Astrocyte (in vitro differentiated cells and primary cell): ENCODE measurements at regions not wholly inside any gene's neighbourhood (a gene's known extent, or its start where the extent isn't known, plus 50 kb on each side); places are given as distances from the start of the nearest gene placed in this dataset.
"Not testable (repeated sequence)": the region's sequence is repeated elsewhere in the genome, so short reads cannot be mapped to it uniquely, and the experiment has no call there.

ENCODE experiments used
- DNase-seq: peaks from one replicate; pipeline ENCODE4 v3.0.0-alpha.2; 2010; ENCODE audit warnings: low read depth
- FAIRE-seq: peaks from 2 replicates; lab custom pipeline; 2011; peaks lifted over from hg19 to GRCh38; lab: Jason Lieb, UNC
- H2AFZ ChIP-seq: 2 replicates; pipeline ENCODE4 v1.6.0; 2012; ENCODE audit warnings: low read depth, low read length, inconsistent platforms
- H3K27ac ChIP-seq: 2 replicates; pipeline ENCODE4 v1.5.1; 2011; ENCODE audit warnings: low read depth, low read length, inconsistent platforms
- H3K27me3 ChIP-seq: 2 replicates; pipeline ENCODE4 v1.6.0; 2011; ENCODE audit warnings: low read length, inconsistent platforms; ENCODE audit not compliant: insufficient read depth
- H3K36me3 ChIP-seq: 2 replicates; pipeline ENCODE4 v1.5.1; 2011; ENCODE audit warnings: low read length, inconsistent platforms; ENCODE audit not compliant: insufficient read depth
- H3K4me1 ChIP-seq: 2 replicates; pipeline ENCODE4 v1.5.1; 2011; ENCODE audit warnings: low read length, inconsistent platforms; ENCODE audit not compliant: insufficient read depth
- H3K4me2 ChIP-seq: 2 replicates; pipeline ENCODE4 v1.6.0; 2012; ENCODE audit warnings: low read length, inconsistent platforms
- H3K4me3 ChIP-seq: 2 replicates; pipeline ENCODE4 v1.5.1; 2011; ENCODE audit warnings: low read depth, mild to moderate bottlenecking, low read length, inconsistent platforms; ENCODE audit not compliant: insufficient read depth
- H3K79me2 ChIP-seq: 2 replicates; pipeline ENCODE4 v1.6.0; 2012; ENCODE audit warnings: mild to moderate bottlenecking, low read length, inconsistent platforms; ENCODE audit not compliant: insufficient read depth
- H3K9ac ChIP-seq: 2 replicates; pipeline ENCODE4 v1.6.0; 2012; ENCODE audit warnings: mild to moderate bottlenecking, low read length, inconsistent platforms
- H3K9me3 ChIP-seq: 2 replicates; pipeline ENCODE4 v1.5.1; 2012; ENCODE audit warnings: low read depth, mild to moderate bottlenecking, low read length, inconsistent platforms; ENCODE audit not compliant: insufficient read depth
- H4K20me1 ChIP-seq: 2 replicates; pipeline ENCODE4 v1.6.0; 2012; ENCODE audit warnings: low read length, inconsistent platforms; ENCODE audit not compliant: insufficient read depth
- H3K27ac Mint-ChIP-seq: one replicate; pipeline ENCODE4 v1.8.0; 2021; ENCODE audit warnings: mild to moderate bottlenecking, mixed read lengths; ENCODE audit not compliant: unreplicated experiment
- H3K27me3 Mint-ChIP-seq: one replicate; pipeline ENCODE4 v1.8.0; 2021; ENCODE audit warnings: low read depth, mixed read lengths; ENCODE audit not compliant: unreplicated experiment
- H3K36me3 Mint-ChIP-seq: one replicate; pipeline ENCODE4 v1.8.0; 2021; ENCODE audit warnings: low read depth, mixed read lengths; ENCODE audit not compliant: unreplicated experiment
- H3K4me1 Mint-ChIP-seq: one replicate; pipeline ENCODE4 v1.8.0; 2021; ENCODE audit warnings: low read depth, mixed read lengths; ENCODE audit not compliant: unreplicated experiment
- H3K4me3 Mint-ChIP-seq: one replicate; pipeline ENCODE4 v1.8.0; 2021; ENCODE audit warnings: mild to moderate bottlenecking, moderate library complexity, mixed read lengths; ENCODE audit not compliant: unreplicated experiment
- H3K9me3 Mint-ChIP-seq: one replicate; pipeline ENCODE4 v1.8.0; 2021; ENCODE audit warnings: mild to moderate bottlenecking, mixed read lengths; ENCODE audit not compliant: unreplicated experiment
- EZH2 ChIP-seq: IDR thresholded peaks from 2 replicates; pipeline ENCODE4 v1.6.1; 2012; ENCODE audit warnings: mild to moderate bottlenecking, low read length, inconsistent platforms; ENCODE audit not compliant: insufficient read depth
- TF ChIP-seq, protein P1 (sequence below): IDR thresholded peaks from 2 replicates; pipeline ENCODE4 v1.5.1; 2011; ENCODE audit warnings: low read depth, mild to moderate bottlenecking, inconsistent platforms, low read length, moderate library complexity; ENCODE audit not compliant: insufficient read depth

DNA sequence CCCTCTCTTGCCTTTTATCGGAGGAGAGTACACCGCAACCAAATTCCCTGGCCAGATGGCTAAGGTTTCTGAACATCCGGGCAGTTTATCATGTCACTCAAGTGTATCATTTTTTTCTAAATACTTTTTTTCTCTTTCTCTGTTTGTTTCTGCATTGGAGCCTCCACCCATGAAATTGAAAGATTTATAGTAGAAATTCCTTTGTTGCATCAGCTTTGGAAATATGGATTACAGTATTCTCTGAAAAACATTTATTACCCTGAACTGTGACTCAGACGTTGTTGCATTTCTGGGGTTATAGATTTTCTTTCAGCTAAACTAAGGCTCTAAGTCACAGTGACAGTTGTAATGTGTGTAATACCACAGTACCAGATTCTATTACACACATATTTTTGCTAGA is 187.0 kb downstream of the SPTSSA start:
- Mint-ChIP-seq H3K27me3 (no peaks in the 10 kb centered on the region), H3K36me3 (no peaks in the 10 kb centered on the region), H3K4me1 (peaks cover 3% of the 10 kb centered on the region), H3K4me3 (no peak overlapping the region), H3K9me3 (no peaks in the 10 kb centered on the region), H3K27ac (no peak overlapping the region)
- Histone ChIP-seq H3K27ac (no peak overlapping the region), H3K4me3 (no peak overlapping the region), H3K9me3 (no peaks in the 10 kb centered on the region), H3K4me1 (no peaks in the 10 kb centered on the region), H3K4me2 (no peak overlapping the region), H3K9ac (no peak overlapping the region), H3K27me3 (no peaks in the 10 kb centered on the region), H2AFZ (no peak overlapping the region), H3K36me3 (no peaks in the 10 kb centered on the region), H4K20me1 (no peaks in the 10 kb centered on the region), H3K79me2 (no peaks in the 10 kb centered on the region)
- DNase-seq, result no peak
- TF ChIP-seq, protein P1, sequence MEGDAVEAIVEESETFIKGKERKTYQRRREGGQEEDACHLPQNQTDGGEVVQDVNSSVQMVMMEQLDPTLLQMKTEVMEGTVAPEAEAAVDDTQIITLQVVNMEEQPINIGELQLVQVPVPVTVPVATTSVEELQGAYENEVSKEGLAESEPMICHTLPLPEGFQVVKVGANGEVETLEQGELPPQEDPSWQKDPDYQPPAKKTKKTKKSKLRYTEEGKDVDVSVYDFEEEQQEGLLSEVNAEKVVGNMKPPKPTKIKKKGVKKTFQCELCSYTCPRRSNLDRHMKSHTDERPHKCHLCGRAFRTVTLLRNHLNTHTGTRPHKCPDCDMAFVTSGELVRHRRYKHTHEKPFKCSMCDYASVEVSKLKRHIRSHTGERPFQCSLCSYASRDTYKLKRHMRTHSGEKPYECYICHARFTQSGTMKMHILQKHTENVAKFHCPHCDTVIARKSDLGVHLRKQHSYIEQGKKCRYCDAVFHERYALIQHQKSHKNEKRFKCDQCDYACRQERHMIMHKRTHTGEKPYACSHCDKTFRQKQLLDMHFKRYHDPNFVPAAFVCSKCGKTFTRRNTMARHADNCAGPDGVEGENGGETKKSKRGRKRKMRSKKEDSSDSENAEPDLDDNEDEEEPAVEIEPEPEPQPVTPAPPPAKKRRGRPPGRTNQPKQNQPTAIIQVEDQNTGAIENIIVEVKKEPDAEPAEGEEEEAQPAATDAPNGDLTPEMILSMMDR, result no peak
- no peak for TF ChIP-seq EZH2
- FAIRE-seq, result no peak

DNA sequence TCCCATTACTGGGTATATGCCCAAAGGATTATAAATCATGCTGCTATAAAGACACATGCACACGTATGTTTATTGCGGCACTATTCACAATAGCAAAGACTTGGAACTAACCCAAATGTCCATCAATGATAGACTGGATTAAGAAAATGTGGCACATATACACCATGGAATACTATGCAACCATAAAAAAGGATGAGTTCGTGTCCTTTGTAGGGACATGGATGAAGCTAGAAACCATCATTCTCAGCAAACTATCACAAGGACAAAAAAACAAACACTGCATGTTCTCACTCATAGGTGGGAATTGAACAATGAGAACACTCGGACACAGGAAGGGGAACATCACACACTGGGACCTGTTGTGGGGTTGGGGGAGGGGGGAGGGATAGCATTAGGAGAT is 188.3 kb downstream of the SPTSSA start:
- H3K9ac ChIP-seq, DNase-seq, H3K4me1 Mint-ChIP-seq, H3K27me3 Mint-ChIP-seq, H3K36me3 Mint-ChIP-seq, H3K36me3 ChIP-seq, H3K27ac ChIP-seq, H3K27me3 ChIP-seq, H3K9me3 Mint-ChIP-seq, FAIRE-seq, H3K9me3 ChIP-seq, H3K4me2 ChIP-seq, H3K4me3 ChIP-seq, H3K27ac Mint-ChIP-seq, H3K4me3 Mint-ChIP-seq, H3K4me1 ChIP-seq, H4K20me1 ChIP-seq, H2AFZ ChIP-seq, H3K79me2 ChIP-seq: not testable (repeated sequence)

DNA sequence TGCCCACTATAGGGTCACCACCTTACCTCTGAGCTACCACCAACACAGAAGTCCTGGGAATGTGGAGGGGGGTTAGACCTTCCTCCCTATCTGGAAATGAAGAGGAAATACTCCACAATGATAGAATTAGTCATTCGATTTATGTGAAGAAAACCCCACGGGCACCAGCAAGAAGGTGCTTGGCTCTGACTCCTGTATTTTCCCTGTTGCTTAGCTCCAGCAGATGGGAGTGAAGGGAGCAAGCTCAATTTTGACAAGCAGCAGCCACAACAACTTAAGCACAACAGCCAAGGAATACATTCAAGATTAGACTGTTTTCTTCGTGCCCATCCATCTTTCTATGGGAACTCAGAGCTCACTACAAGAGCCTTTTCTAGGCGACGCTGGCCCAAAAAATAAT is 191.7 kb downstream of the SPTSSA start:
- no peak for FAIRE-seq
- Histone ChIP-seq H3K9ac (no peak overlapping the region), H3K27ac (no peak overlapping the region), H3K4me1 (no peaks in the 10 kb centered on the region), H2AFZ (no peak overlapping the region), H4K20me1 (no peaks in the 10 kb centered on the region), H3K36me3 (no peaks in the 10 kb centered on the region), H3K4me2 (no peak overlapping the region), H3K27me3 (no peaks in the 10 kb centered on the region), H3K79me2 (no peaks in the 10 kb centered on the region), H3K9me3 (no peaks in the 10 kb centered on the region), H3K4me3 (no peak overlapping the region)
- Mint-ChIP-seq H3K4me3 (no peak overlapping the region), H3K36me3 (no peaks in the 10 kb centered on the region), H3K9me3 (no peaks in the 10 kb centered on the region), H3K4me1 (peaks cover 3% of the 10 kb centered on the region), H3K27me3 (peaks cover 2% of the 10 kb centered on the region), H3K27ac (no peak overlapping the region)
- TF ChIP-seq, protein P1, result no peak
- no peak for TF ChIP-seq EZH2
- DNase-seq, result no peak
